Kidney epithelial cell (primary cell): ENCODE measurements at regions not wholly inside any gene's neighbourhood (a gene's known extent, or its start where the extent isn't known, plus 50 kb on each side); places are given as distances from the start of the nearest gene placed in this dataset.
A peak's percentile ranks its signal among the peaks of the same experiment; 100 is the strongest.

Experiments used
- DNase-seq: peaks from one replicate; pipeline ENCODE4 v3.0.0-alpha.2; 2010; ENCODE audit warnings: low read depth
- H3K27me3 ChIP-seq: 2 replicates; pipeline ENCODE4 v1.6.0; 2011; ENCODE audit warnings: low read length; ENCODE audit not compliant: control insufficient read depth, insufficient read depth
- H3K36me3 ChIP-seq: 2 replicates; pipeline ENCODE4 v1.5.1; 2011; ENCODE audit warnings: low read length; ENCODE audit not compliant: control insufficient read depth, insufficient read depth
- H3K4me3 ChIP-seq: 2 replicates; pipeline ENCODE4 v1.5.1; 2011; ENCODE audit warnings: low read depth, mild to moderate bottlenecking, control low read depth, low read length
- TF ChIP-seq, protein P1 (sequence below): IDR thresholded peaks from 2 replicates; pipeline ENCODE4 v1.5.1; 2011; ENCODE audit warnings: mild to moderate bottlenecking, moderate library complexity, low read length, control low read depth, inconsistent platforms; ENCODE audit not compliant: insufficient read depth, poor library complexity, severe bottlenecking

DNA sequence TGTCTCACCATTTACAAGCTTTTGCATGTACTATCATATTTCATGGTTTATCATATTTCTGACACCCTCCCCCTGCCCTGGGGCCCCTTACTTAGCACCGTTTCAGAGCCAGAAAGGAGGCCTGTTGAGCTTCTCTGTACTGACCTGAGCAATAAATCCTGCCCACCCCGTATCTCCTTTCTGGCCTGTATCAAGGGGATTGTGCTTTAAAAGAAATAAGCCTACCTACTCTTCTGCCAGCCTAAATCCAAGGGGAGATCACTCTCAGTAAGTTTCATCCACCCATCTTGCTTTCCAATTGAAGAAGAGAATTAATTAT is 54.0 kb upstream of the FST start:
- Histone ChIP-seq H3K27me3 (no peaks in the 10 kb centered on the region), H3K36me3 (no peaks in the 10 kb centered on the region), H3K4me3 (no peak overlapping the region)
- TF ChIP-seq, protein P1, sequence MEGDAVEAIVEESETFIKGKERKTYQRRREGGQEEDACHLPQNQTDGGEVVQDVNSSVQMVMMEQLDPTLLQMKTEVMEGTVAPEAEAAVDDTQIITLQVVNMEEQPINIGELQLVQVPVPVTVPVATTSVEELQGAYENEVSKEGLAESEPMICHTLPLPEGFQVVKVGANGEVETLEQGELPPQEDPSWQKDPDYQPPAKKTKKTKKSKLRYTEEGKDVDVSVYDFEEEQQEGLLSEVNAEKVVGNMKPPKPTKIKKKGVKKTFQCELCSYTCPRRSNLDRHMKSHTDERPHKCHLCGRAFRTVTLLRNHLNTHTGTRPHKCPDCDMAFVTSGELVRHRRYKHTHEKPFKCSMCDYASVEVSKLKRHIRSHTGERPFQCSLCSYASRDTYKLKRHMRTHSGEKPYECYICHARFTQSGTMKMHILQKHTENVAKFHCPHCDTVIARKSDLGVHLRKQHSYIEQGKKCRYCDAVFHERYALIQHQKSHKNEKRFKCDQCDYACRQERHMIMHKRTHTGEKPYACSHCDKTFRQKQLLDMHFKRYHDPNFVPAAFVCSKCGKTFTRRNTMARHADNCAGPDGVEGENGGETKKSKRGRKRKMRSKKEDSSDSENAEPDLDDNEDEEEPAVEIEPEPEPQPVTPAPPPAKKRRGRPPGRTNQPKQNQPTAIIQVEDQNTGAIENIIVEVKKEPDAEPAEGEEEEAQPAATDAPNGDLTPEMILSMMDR: no peak
- no peak for DNase-seq

DNA sequence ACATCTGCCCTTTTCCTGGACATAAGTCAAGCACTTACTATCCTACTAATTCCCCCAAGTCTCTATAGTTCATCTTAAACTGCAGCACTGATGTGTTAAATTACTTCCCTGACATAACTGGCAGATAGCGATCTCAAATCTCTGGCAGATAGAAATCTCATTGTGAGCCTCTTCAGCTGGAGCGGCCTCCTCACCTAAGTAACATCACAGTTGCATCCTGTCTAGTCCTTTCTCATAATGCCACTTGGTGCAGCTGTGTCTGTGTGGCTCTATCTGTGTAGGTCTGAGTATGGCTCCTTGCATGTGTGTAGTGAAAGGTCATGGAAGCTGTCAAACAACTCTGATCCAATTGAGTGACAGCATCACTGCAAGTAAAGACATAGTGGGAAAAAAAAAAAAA is 53.6 kb upstream of the FST start:
- no peak for DNase-seq
- H3K27me3 ChIP-seq: no peaks in the 10 kb centered on the region
- no peaks in the 10 kb centered on the region for H3K36me3 ChIP-seq
- no peak overlapping the region for H3K4me3 ChIP-seq
- TF ChIP-seq, protein P1: no peak

DNA sequence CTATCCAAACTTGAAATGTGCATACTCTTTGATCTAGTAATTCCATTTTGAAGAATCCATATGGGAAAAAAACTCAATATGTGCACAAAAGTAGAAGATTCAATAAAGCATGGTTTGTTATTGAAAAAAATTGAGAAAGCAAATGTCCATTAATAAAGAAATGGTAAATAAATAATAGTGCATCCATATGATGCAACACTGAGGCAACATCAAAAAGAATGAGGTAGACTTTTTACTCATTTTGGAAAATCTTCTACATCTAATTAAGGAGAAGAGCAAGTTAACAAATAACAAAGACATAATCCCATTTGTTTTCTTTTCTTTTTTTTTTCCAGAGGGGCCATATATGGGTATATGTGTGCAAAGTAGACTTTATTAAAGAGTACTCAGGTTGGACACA is 52.5 kb upstream of the FST start:
- Histone ChIP-seq H3K36me3 (no peaks in the 10 kb centered on the region), H3K27me3 (no peaks in the 10 kb centered on the region), H3K4me3 (no peak overlapping the region)
- DNase-seq: no peak
- TF ChIP-seq, protein P1: no peak

DNA sequence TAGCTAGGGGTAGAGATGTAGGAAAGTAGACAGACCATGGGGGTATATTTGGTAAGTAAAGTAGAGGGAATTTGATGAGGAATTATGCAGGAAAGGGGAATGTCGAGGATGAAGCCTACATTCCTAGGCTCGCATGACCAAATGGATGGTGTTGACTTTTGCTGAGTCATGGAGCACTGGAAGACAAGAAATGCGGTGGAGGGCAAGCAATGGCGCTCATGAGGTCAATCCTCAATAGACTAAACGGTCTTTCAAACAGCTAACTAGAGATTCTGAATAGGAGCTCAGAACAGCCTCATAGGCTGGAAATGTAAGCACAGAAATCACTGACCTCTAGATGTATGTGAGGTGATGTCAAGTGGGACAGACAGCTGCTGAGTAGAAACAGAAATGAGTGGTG is 50.7 kb upstream of the FST start:
- DNase-seq: no peak
- TF ChIP-seq, protein P1: no peak
- no peak overlapping the region for H3K4me3 ChIP-seq
- H3K36me3 ChIP-seq: no peaks in the 10 kb centered on the region
- H3K27me3 ChIP-seq: no peaks in the 10 kb centered on the region

DNA sequence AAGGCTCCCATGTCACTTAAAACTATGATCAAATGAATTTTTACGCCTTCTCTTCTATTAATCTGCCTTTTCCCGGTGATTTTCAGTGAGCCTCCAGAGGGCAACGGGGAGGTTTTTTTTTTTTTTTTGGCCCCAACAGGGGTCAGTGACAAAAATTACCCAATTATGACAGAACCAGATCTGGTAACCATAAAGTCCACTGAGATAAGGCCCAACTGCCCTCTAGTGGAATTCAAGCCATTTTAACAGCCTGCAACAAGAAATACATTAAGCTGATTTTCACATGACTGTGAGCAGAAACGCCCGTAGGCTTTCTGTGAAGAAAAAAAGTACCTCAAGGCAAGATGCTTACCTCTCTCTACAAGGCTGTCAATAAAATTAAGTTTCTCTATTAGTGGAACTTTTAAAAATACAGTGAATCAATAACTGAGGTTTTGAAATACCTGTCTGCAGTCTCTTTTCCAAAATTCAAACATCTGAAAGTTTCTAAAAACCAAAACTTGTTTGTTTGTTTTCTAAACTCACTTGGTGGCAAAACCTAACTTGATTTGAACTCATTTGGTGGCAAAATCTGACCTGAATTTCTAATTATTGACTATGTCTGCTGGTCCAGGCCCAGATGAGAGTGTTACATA is 49.7 kb upstream of the FST start:
- no peaks in the 10 kb centered on the region for H3K27me3 ChIP-seq
- no peak for DNase-seq
- no peak overlapping the region for H3K4me3 ChIP-seq
- TF ChIP-seq, protein P1: peak; percentile 38
- H3K36me3 ChIP-seq: no peaks in the 10 kb centered on the region
